ENCODE measurements at regions not wholly inside any gene's neighbourhood (a gene's known extent, or its start where the extent isn't known, plus 50 kb on each side); places are given as distances from the start of the nearest gene placed in this dataset.

GRCh38 chr5:5540065-5540464 lies 117.6 kb downstream of the ICE1 start:
- H3K4me3 ChIP-seq (ENCODE audit: low read length in 2 of 2): no peak overlapping the region
- Mint-ChIP-seq H3K4me1 (no peaks in the 10 kb centered on the region), H3K9me3 (no peaks in the 10 kb centered on the region), H3K4me3 (no peak overlapping the region), H3K27me3 (peaks cover 3 to 17% of the 10 kb centered on the region in 2 donors), H3K36me3 (peaks cover 0 to 3% of the 10 kb centered on the region in 2 donors), H3K27ac (no peak overlapping the region)
- ChIA-PET POLR2A (ENCODE audit: partially characterized antibody) (no interaction called here), CTCF (ENCODE audit: partially characterized antibody) (no interaction called here)
- no peaks in the 10 kb centered on the region for H3K9me3 ChIP-seq (ENCODE audit: control insufficient read depth in 1 of 2, low read length in 2 of 2)
- H3K36me3 ChIP-seq (ENCODE audit: insufficient read depth, low read length): no peaks in the 10 kb centered on the region
- no peak for DNase-seq
- H3K4me1 ChIP-seq (ENCODE audit: insufficient read depth, low read length): no peaks in the 10 kb centered on the region
- H3K27ac ChIP-seq (ENCODE audit: low read depth, low read length): no peak overlapping the region
- intact Hi-C loops (cut with micrococcal nuclease): no loop called here
- no peaks in the 10 kb centered on the region for H3K27me3 ChIP-seq (ENCODE audit: insufficient read depth, low read length)

All from CD4-positive, alpha-beta memory T cell (primary cell).